ENCODE measurements at regions not wholly inside any gene's neighbourhood (a gene's known extent, or its start where the extent isn't known, plus 50 kb on each side); places are given as distances from the start of the nearest gene placed in this dataset.
"Not testable (repeated sequence)": the region's sequence is repeated elsewhere in the genome, so short reads cannot be mapped to it uniquely, and the experiment has no call there.

- in situ Hi-C loops (cut with MboI; ENCODE audit: low sequenced_read_pairs): no loop called here
Measured at GRCh38 chr6:169145496-169145895, 108.2 kb downstream of the THBS2 start.

- in situ Hi-C loops (cut with MboI; ENCODE audit: low sequenced_read_pairs): no loop called here
Measured at GRCh38 chr6:169144356-169144755, 109.3 kb downstream of the THBS2 start.

DNA sequence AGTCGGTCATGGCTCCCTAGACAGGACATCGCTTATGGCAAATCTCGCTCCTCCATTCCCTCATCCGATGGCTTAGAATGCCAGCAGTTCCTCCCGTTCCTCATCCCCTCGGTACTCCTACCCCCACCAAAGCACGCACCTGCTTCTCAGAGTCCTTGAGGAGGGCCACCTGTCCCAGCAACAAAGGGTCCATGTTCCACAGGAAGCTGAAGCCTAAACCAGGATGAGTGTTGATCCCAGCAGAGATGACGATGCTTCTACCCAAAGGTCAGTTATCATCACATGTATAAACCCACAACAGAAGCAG is 111.2 kb downstream of the THBS2 start:
- in situ Hi-C loops (cut with MboI; ENCODE audit: low sequenced_read_pairs): no loop called here

GRCh38 chr6:169141671-169142537 is 111.7 kb downstream of the THBS2 start:
- in situ Hi-C loops (cut with MboI; ENCODE audit: low sequenced_read_pairs): no loop called here

DNA sequence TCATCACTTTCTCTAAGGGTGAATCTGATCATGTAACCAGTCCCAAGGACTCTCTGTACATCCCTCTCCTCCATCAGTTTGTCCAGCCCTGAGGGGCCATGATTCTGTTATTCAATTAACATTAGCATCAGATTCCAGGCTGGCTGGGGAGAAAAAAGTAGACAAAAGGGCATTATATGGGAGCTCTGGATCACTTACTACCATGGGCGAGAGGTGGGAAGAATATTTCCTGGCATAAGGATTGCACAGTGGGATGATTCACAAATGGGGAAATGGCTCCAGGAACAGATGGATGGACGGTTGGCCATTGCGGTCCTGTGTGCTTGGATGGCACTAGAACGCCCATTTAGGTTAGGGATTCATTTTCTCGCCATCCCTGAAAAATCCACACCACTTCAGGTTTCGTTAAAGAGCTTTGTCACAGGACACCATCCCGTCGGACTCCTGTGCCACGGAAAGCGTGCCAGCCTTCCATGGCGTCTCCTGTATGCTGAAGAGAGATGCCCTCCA is 112.6 kb downstream of the THBS2 start:
- in situ Hi-C loops (cut with MboI; ENCODE audit: low sequenced_read_pairs): no loop called here

GRCh38 chr6:169139179-169139971 is 114.3 kb downstream of the THBS2 start:
- in situ Hi-C loops (cut with MboI; ENCODE audit: low sequenced_read_pairs): no loop called here

DNA sequence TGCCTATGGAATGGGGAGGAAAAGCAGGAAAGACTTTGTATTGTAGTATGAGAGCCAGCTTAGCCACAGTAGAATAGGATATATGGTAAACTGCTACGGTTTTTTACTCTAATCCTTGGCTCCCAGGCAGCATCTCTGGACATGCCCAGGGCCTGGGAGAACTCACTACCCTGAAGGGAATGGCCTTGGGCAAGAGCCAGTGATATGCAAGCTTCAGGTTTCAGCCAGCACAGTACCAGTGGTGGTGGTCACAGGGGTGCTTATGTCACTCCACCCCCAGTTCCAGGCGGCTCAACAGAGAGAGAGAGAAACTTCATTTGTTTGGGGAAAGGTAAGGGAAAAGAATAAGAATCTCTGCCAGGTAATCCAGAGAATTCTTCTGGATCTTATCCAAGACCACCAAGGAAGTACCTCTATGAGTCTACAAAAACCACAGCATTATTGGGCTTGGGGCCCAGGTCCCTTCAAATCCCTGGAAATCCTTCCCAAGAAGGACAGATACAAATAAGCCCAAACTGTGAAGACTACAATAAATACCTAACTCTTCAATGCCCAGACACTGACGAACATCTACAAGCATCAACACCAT is 121.2 kb downstream of the THBS2 start:
- in situ Hi-C loops (cut with MboI; ENCODE audit: low sequenced_read_pairs): no loop called here

- in situ Hi-C loops (cut with MboI; ENCODE audit: low sequenced_read_pairs): no loop called here
Measured at GRCh38 chr6:169131390-169131789, 122.3 kb downstream of the THBS2 start.

- in situ Hi-C loops (cut with MboI; ENCODE audit: low sequenced_read_pairs): no loop called here
Measured at GRCh38 chr6:169130113-169130512, 123.5 kb downstream of the THBS2 start.

- in situ Hi-C loops (cut with MboI; ENCODE audit: low sequenced_read_pairs): no loop called here
Measured at GRCh38 chr6:169121013-169121412, 132.6 kb downstream of the THBS2 start.

DNA sequence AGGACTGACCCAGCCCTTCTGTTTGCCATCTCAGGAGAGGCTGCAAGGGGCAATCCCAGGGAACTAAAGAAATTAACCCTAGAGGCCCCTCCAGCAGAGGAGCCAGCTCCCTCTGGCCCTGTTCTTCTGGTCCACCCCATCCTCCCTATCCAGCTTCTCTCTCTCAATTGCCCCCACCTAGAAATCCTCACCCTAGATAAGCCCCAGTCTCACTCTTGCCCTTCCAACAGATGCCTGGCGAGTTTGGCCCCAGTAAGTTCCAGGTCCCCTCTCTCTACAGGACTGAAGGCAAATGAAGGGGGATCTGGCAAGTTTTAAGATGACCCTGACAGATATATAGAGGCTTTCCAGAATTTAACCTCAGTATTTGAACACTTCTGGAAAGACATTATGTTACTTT is 134.0 kb downstream of the THBS2 start:
- in situ Hi-C loops (cut with MboI; ENCODE audit: low sequenced_read_pairs): no loop called here

- in situ Hi-C loops (cut with MboI; ENCODE audit: low sequenced_read_pairs): no loop called here
Measured at GRCh38 chr6:169118346-169118830, 135.3 kb downstream of the THBS2 start.

- in situ Hi-C loops (cut with MboI; ENCODE audit: low sequenced_read_pairs): no loop called here
Measured at GRCh38 chr6:169117663-169118062, 136.0 kb downstream of the THBS2 start.

DNA sequence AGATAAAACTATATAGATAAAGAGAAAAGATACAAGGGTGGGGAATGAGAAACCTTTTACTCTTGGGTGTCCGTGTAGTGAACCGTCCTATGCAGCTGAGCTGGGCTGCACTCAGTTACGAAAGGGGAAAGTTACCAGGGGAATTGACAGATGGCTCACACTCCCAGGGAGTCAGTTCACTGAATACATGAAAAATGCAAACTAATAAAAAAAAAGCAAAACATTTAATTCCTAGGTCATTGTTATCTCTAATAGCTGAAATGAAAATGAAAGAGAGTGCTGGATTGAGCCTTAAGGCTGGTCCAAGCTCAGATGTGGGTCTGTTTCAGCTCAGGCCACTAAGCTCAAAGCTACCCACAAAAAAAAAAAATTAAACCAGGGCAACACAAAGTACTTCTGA is 138.0 kb downstream of the THBS2 start:
- in situ Hi-C loops (cut with MboI; ENCODE audit: low sequenced_read_pairs): no loop called here

DNA sequence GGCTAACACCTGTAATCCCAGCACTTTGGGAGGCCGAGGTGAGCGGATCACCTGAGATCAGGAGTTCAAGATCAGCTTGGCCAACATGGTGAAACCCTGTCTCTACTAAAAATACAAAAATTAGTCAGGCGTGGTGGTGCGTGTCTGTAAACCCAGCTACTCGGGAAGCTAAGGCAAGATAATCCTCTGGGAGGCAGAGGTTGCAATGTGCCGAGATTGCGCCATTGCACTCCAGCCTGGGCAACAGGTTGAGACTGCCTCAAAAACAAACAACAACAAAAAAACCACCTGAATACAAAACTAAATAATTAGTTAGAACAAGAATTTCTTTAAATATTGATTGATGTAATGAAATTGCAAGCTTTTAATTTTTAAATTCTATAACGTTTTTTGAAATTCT is 139.0 kb downstream of the THBS2 start:
- in situ Hi-C loops (cut with MboI; ENCODE audit: low sequenced_read_pairs): not testable (repeated sequence)

DNA sequence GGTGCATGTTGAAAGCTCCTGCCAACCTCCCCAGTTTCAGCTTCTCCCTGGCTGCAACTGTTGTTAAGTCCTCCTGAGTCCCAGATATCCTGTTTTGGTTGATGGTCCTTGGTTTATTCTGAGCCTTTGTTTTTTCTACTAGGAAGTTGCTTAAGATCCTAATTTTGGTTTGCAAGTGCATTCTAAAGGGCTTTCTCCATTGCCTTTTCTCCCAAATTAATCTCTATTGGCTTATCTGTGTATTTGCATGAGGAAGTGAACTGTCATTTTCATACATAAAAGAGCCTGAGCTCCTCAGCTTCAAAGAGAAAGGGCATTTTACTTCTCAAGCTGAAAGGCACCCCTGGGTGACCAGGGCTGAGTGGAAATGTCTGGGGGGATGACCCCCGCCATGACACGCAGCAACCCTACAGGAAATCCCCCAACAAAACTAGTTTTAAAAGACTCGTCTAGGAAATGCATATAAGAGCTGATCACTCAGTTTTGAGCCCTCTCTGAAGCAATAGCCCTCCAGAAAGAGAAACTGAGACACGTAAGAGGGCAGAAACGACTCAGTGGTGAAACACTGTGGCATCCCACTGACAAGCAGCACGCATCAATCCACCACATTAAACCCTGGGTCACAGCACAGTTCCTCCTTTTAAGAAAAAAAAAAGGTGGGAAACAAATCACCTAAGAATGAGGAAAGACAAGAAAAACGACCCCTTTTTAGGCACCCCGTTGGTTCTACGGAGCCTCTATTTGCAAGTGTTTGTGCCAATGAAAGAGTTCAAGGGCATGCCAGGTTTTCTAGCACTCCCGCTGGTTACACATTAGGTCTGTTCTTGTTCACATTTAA is 140.9 kb downstream of the THBS2 start:
- in situ Hi-C loops (cut with MboI; ENCODE audit: low sequenced_read_pairs): no loop called here

DNA sequence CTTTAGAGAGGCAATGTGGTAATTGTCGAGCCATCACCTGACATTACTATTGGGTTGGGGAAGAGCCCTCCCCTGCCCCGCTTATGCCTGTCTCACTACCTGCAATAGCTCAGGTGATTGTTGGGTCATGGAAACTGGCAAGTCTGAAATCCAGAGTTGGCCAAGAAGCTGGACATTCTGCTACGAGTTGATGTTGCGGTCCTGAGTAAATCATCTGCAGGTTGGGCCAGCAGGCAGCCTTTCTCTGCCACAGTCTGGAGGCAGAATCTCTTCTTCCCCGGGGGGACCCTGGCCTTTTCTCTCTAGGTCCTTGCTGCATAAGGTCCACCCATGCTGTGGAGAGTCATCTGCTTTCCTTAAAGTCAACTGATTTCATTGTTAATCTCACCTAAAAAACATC is 142.4 kb downstream of the THBS2 start:
- in situ Hi-C loops (cut with MboI; ENCODE audit: low sequenced_read_pairs): no loop called here

DNA sequence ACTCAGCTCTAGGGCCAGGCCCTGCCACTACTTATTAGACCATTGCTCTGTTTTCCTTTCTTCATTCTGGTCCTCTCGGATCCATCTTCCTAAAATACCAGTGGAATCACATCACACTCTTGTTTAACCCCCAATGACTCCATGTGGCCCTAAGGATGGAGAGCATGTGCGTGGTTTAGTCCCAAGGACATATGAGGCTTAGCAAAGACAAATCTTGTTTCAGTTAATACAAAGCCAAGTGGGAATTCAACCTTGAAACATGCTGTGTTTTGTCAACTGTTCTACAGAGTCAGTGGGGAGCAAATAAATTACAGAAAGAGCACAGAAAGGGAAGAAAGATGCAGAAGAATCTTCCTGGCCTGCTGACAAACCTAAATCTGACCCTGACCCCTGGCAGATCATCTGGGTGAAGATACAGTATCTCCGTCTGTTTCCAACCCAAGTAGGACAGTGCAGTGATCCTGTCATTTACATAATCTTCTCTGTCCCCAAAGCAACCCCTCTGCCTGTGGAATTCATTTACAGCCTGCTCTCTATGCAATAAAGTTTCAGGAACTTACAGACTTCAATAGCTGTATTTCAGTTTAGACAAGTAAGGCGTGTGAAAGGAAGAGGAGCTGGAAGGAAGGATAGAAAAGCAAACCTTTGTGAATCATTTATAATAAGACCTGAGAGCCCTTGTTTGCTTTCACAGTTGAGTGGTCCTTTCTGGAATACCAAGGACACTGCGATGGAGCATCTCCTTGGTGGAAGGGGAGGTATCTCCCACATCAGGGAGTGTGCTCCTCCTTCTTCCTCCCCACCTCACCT is 144.0 kb downstream of the THBS2 start:
- in situ Hi-C loops (cut with MboI; ENCODE audit: low sequenced_read_pairs): no loop called here

GRCh38 chr6:169108753-169109152 is 144.9 kb downstream of the THBS2 start:
- in situ Hi-C loops (cut with MboI; ENCODE audit: low sequenced_read_pairs): no loop called here

GRCh38 chr6:169106176-169106575 is 147.5 kb downstream of the THBS2 start:
- in situ Hi-C loops (cut with MboI; ENCODE audit: low sequenced_read_pairs): no loop called here

Data from HL-60/S4 (cell line).